Stomach (tissue), 8 donors: ENCODE measurements at regions not wholly inside any gene's neighbourhood (a gene's known extent, or its start where the extent isn't known, plus 50 kb on each side); places are given as distances from the start of the nearest gene placed in this dataset.

ENCODE experiments used
- DNase-seq, 2 donors: peaks; one replicate each; pipeline versions ENCODE4 v3.0.0 to v3.0.0-alpha.2; 2013 to 2019
- H3K27ac ChIP-seq, 5 donors: fragments of 200-600 bp in 4 of 5; sonication (generic) in 4 of 5; one replicate each; pipeline ENCODE4 v1.5.1; 2013 to 2019; ENCODE audit warnings: mild to moderate bottlenecking in 1 of 5, moderate library complexity in 1 of 5
- H3K27me3 ChIP-seq, 3 donors: fragments of 200-600 bp; sonication (generic); one replicate each; pipeline ENCODE4 v1.5.1; 2017 to 2019; ENCODE audit warnings: mixed run types in 1 of 3
- H3K36me3 ChIP-seq, 4 donors: fragments of 200-600 bp; sonication (generic); 1 replicate in 3 of 4; 2 replicates in 1 of 4; pipeline ENCODE4 v1.5.1; 2016 to 2019
- H3K4me1 ChIP-seq, 4 donors: fragments of 200-600 bp; sonication (generic); one replicate each; pipeline ENCODE4 v1.5.1; 2016 to 2019
- H3K4me3 ChIP-seq, 4 donors: fragments of 200-600 bp; sonication (generic) in 3 of 4; one replicate each; pipeline ENCODE4 v1.5.1; 2016 to 2019; ENCODE audit warnings: mild to moderate bottlenecking in 1 of 4
- H3K9me3 ChIP-seq, 4 donors: fragments of 200-600 bp; sonication (generic); one replicate each; pipeline ENCODE4 v1.5.1; 2016 to 2019
- CTCF ChIP-seq, 7 experiments: fragments of 450-650 bp in 4 of 7; fragments of 200-600 bp in 3 of 7; sonication (generic) in 3 of 7; IDR thresholded peaks; one replicate each; pipeline ENCODE4 v1.5.1; 2016 to 2019; ENCODE audit warnings: antibody characterized with exemption in 7 of 7, control low read depth in 2 of 7, mild to moderate bottlenecking in 1 of 7
- EP300 ChIP-seq: sonication (generic); formaldehyde crosslinking; IDR thresholded peaks from one replicate; pipeline ENCODE4 v1.6.1; 2017; ENCODE audit warnings: antibody characterized with exemption
- POLR2A ChIP-seq, 4 donors: fragments of 450-650 bp; IDR thresholded peaks; one replicate each; pipeline ENCODE4 v1.6.1; 2016; ENCODE audit warnings: antibody characterized with exemption in 4 of 4, control low read depth in 2 of 4, mild to moderate bottlenecking in 1 of 4, moderate library complexity in 1 of 4
- POLR2AphosphoS5 ChIP-seq, 3 donors: sonication (generic); formaldehyde crosslinking; IDR thresholded peaks; one replicate each; pipeline ENCODE4 v1.6.1; 2016; ENCODE audit warnings: antibody characterized with exemption in 3 of 3
- WGBS, 5 donors: extraction: QIAGEN DNeasy Blood & Tissue Kit in 3 of 5; methylation state at CpG; one replicate each; pipeline versions ENCODE4 v1.1.5 to v1.1.7; 2013 to 2018; 5-methylcytosine and 5-hydroxymethylcytosine counted together
- intact Hi-C: fragments of 100-400 bp; cut with DNase I; formaldehyde crosslinking; loops from one replicate; pipeline ENCODE4 v1.15.1; 2023; ENCODE audit warnings: low total_unique reads
- donor health status: healthy with polysubstance abuse.
- donor health status: Bipolar disorder and iron deficiency.
- donor health status: healthy.

- no peaks in the 10 kb centered on the region for H3K36me3 ChIP-seq
- TF ChIP-seq CTCF (IDR thresholded peaks at IDR 0.05), result no peak
- no peak for TF ChIP-seq POLR2AphosphoS5 (IDR thresholded peaks at IDR 0.05)
- no peak for TF ChIP-seq EP300
- no peak for TF ChIP-seq POLR2A (IDR thresholded peaks at IDR 0.05)
- intact Hi-C loops, result no loop called here
- H3K27ac ChIP-seq, result no peak overlapping the region
- no peak overlapping the region for H3K4me3 ChIP-seq
- DNase-seq, result peak in 1 of 2 donors; percentile 32
- no peaks in the 10 kb centered on the region for H3K9me3 ChIP-seq
- H3K4me1 ChIP-seq, result peaks cover 0 to 3% (median 0%) of the 10 kb centered on the region in 4 donors
- H3K27me3 ChIP-seq, result no peaks in the 10 kb centered on the region
- 80 to 86% (median 84%) methylated on average over 8 of the region's 8 CpGs for WGBS, 5 donors
These were observed 276.4 kb downstream of the TCF7L2 start for GRCh38 chr10:113226399-113226798.

GRCh38 chr10:113226831-113227445, 276.9 kb downstream of the TCF7L2 start:
- DNase-seq, result no peak
- 82 to 86% (median 85%) methylated on average over 8 of the region's 8 CpGs for WGBS, 5 donors
- TF ChIP-seq CTCF (IDR thresholded peaks at IDR 0.05) (no peak), EP300 (no peak), POLR2AphosphoS5 (IDR thresholded peaks at IDR 0.05) (no peak), POLR2A (IDR thresholded peaks at IDR 0.05) (no peak)

GRCh38 chr10:113228530-113228929, 278.5 kb downstream of the TCF7L2 start:
- Histone ChIP-seq H3K36me3 (no peaks in the 10 kb centered on the region), H3K27ac (no peak overlapping the region), H3K4me3 (no peak overlapping the region), H3K27me3 (no peaks in the 10 kb centered on the region), H3K9me3 (no peaks in the 10 kb centered on the region), H3K4me1 (peaks cover 0 to 3% (median 0%) of the 10 kb centered on the region in 4 donors)
- TF ChIP-seq CTCF (IDR thresholded peaks at IDR 0.05) (no peak), POLR2A (IDR thresholded peaks at IDR 0.05) (no peak), POLR2AphosphoS5 (IDR thresholded peaks at IDR 0.05) (no peak), EP300 (no peak)
- WGBS, 5 donors, result 76 to 80% (median 79%) methylated on average over 7 of the region's 7 CpGs
- no peak for DNase-seq
- intact Hi-C loops, result no loop called here

More at GRCh38 chr10:113226831-113227445, 276.9 kb downstream of the TCF7L2 start:
- no peak overlapping the region for H3K4me3 ChIP-seq
- intact Hi-C loops, result no loop called here
- H3K36me3 ChIP-seq, result no peaks in the 10 kb centered on the region
- H3K4me1 ChIP-seq, result peaks cover 0 to 3% (median 0%) of the 10 kb centered on the region in 4 donors
- H3K27ac ChIP-seq, result no peak overlapping the region
- H3K27me3 ChIP-seq, result no peaks in the 10 kb centered on the region
- H3K9me3 ChIP-seq, result no peaks in the 10 kb centered on the region

- intact Hi-C loops, result no loop called here
- H3K36me3 ChIP-seq, result no peaks in the 10 kb centered on the region
- no peaks in the 10 kb centered on the region for H3K27me3 ChIP-seq
- H3K27ac ChIP-seq, result no peak overlapping the region
- no peaks in the 10 kb centered on the region for H3K9me3 ChIP-seq
- H3K4me1 ChIP-seq, result peaks cover 0 to 3% (median 0%) of the 10 kb centered on the region in 4 donors
- 45 to 59% (median 57%) methylated on average over 5 to 6 of the region's 6 CpGs for WGBS, 5 donors
- no peak overlapping the region for H3K4me3 ChIP-seq
- DNase-seq, result peak in 1 of 2 donors; percentile 20
- TF ChIP-seq CTCF (IDR thresholded peaks at IDR 0.05) (no peak), EP300 (no peak), POLR2A (IDR thresholded peaks at IDR 0.05) (no peak), POLR2AphosphoS5 (IDR thresholded peaks at IDR 0.05) (no peak)
These were observed 280.1 kb downstream of the TCF7L2 start for GRCh38 chr10:113230011-113230610.
